Choroid plexus epithelial cell (primary cell): ENCODE measurements at regions not wholly inside any gene's neighbourhood (a gene's known extent, or its start where the extent isn't known, plus 50 kb on each side); places are given as distances from the start of the nearest gene placed in this dataset.

Experiments
- DNase-seq: peaks from one replicate; pipeline ENCODE4 v3.0.0-alpha.2; 2010; ENCODE audit warnings: low read depth
- H3K4me3 ChIP-seq: 2 replicates; pipeline ENCODE4 v1.5.1; 2011; ENCODE audit warnings: low read depth, mild to moderate bottlenecking, control low read depth, low read length, moderate library complexity
- TF ChIP-seq, protein P1 (sequence below): conservative IDR thresholded peaks from 2 replicates; pipeline ENCODE4 v1.5.1; 2011; ENCODE audit warnings: low read depth, mild to moderate bottlenecking, control low read depth, inconsistent platforms, low read length, moderate library complexity

DNA sequence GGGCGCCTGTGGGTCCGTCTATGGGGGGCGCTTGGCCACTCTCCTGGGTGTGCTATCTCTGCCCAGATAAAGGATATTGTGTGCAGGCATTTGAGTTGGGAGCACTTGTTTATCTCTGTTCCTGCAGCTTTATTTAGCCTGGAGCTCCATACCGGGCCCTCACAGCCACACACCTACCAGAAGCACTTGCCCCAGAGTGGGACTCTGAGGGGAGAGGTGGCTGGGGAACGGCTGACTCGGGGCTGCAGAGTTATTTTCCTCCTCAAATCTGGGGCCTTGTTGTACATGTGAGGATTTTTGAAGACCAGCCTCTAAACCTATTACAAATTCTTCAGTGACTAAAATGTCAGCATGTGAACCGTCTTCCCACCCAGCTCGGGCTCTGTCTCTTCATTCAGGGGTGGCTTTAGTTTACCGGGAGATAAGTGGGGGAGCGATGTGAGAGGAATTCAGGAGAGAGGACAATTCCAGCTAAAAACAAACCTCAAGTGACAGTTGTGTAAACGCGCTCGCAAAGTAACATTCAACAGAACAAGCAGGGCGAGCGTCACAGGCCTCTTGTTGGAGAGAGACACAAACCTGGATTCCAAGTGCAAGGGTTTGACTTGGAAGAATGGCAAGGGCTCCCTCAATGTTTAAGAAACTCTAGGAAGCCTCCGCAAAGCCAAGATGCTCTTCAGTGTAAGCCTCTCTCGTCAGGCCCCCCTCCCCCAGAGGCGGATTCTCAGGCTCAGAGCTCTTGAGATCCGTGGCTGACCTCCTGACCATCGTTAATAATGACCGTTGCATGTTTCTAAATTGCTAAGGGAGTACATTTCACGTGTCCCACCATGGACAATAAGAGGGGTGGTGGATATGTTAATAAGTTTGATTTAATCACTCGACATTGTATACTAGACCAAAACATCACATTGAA, 548.9 kb downstream of the QKI start:
- no peak overlapping the region for H3K4me3 ChIP-seq
- DNase-seq, result no peak
- TF ChIP-seq, protein P1, sequence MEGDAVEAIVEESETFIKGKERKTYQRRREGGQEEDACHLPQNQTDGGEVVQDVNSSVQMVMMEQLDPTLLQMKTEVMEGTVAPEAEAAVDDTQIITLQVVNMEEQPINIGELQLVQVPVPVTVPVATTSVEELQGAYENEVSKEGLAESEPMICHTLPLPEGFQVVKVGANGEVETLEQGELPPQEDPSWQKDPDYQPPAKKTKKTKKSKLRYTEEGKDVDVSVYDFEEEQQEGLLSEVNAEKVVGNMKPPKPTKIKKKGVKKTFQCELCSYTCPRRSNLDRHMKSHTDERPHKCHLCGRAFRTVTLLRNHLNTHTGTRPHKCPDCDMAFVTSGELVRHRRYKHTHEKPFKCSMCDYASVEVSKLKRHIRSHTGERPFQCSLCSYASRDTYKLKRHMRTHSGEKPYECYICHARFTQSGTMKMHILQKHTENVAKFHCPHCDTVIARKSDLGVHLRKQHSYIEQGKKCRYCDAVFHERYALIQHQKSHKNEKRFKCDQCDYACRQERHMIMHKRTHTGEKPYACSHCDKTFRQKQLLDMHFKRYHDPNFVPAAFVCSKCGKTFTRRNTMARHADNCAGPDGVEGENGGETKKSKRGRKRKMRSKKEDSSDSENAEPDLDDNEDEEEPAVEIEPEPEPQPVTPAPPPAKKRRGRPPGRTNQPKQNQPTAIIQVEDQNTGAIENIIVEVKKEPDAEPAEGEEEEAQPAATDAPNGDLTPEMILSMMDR, result no peak

DNA sequence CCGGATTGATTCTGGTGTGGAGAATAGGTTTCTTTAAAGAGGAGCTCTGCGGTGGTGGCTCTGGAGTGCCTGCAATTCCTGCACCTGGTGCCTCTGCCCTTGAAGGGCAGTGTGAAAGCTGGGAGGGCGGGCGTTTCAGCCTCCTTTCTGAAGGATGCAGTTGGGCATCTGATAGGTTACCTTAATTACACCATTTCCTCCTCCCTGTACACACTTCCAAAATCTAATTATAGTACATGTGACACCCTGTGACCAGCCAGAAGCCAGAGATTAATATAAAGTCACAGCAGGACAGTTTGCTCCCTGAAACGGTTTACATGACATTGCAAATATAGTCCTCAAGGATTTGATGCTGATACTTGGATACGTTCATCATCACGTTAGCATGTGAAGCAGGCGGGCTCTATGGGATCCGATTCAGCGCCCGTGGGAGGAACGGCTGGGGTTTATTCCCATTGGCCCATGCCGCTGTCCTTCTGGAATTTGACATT, 548.2 kb downstream of the QKI start:
- TF ChIP-seq, protein P1, result no peak
- no peak overlapping the region for H3K4me3 ChIP-seq
- no peak for DNase-seq

DNA sequence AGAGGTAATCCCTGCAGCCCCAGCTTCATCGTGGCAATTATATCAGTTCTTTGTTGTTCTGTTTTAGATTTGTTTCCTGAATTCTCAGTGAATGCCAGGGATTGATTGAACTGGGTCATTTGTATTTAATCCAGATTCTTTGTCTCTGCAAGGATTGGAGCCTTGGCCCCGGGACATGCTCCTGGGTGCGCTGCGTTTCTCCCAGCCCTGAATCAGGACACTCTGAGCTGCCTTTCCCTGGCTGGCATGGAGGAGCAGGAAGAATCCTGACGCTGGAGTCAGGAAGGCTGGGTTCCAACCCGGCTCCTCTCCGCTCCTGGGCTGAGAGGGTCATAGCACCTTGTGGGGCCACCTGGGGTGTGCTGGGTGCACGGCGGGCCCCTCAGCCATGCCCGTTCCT, 545.6 kb downstream of the QKI start:
- TF ChIP-seq, protein P1, result no peak
- DNase-seq, result no peak
- H3K4me3 ChIP-seq, result no peak overlapping the region

DNA sequence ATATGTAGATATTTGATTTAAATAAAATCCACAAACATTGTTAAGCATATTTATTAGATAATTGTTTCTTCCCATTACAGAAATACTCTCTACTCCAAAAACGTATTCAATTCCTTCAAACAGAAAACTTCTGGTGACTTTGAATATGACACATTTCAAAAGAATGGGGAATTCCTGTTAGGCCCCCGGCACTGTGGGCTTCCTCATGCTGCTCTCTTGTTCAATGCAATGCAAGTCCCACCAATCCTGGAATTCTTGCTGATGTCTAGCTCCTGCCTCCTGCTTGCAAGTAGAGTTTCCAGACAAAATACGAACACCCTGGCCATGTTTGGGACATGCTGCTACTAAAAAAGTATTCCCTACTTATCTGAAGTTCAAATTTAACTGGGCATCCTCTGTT, 544.1 kb downstream of the QKI start:
- DNase-seq, result peak; percentile 59
- H3K4me3 ChIP-seq, result no peak overlapping the region

DNA sequence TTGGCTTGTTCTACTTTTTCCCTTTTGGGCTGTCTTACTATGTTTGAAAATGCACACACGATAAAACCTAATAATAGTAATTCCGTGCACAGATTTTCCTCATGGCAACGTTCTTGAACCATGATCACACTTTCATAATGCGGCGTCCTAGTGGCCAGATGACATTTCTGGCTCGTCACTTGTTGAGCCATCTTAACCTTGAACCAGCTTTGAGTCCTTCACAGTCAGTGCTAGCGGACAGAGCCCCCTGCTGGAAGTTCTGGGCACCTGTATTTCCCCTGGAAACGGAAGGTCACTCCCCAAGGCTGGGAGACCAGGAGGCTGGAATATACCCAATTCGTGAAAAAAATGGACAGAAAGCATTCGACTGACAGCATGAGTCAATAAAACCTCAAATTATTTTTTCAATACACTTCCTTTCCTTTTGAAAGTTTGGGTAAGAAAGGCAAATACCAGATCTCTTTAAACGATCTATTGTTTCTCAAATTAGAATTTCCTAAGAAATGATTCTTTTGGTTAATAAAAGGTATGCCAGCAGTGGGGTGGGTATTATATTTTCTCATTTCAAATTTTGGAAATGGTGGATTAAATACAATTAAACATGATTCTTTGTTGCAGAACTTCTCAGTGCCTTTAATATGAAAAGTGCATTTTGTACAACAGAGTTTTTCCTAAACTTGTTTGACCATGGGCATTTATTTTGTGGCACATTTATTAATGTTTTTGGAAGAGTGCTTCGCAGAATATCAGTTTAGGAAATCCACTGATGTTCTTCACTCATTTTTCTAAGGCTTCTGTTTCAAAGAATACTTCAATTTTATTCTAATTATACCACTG, 542.3 kb downstream of the QKI start:
- peak; percentile 85 for DNase-seq
- TF ChIP-seq, protein P1, result peak; percentile 99
- no peak overlapping the region for H3K4me3 ChIP-seq

More for the DNA sequence above, 544.1 kb downstream of the QKI start:
- TF ChIP-seq, protein P1, result no peak

DNA sequence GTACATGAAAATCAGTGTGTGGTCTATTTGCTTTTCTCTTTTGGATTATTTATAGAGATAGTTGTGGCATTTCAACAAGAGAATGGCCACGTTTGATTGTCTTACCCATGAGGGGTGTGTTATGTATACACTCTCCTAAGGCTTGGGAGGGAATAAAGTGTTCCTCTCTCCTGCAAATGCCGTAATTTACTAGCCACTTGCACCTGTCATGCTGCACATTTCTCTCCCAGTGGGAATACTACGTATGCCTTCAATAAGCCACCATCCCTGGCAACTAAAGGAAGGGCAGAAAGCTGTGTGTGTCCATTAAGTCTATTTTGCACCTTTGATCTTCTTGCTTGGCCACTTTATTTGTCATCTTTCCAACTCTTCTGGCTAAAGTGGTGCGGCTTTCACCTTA, 541.2 kb downstream of the QKI start:
- TF ChIP-seq, protein P1, result no peak
- DNase-seq, result no peak
- no peak overlapping the region for H3K4me3 ChIP-seq
